CD4-positive, alpha-beta T cell treated with Interleukin-21 for 1 hour (primary cell): ENCODE measurements at regions not wholly inside any gene's neighbourhood (a gene's known extent, or its start where the extent isn't known, plus 50 kb on each side); places are given as distances from the start of the nearest gene placed in this dataset.

Experiments used
- DNase-seq: peaks from one replicate; pipeline ENCODE4 v3.0.0-alpha.2; 2020

GRCh38 chr6:74762841-74763240, 443.0 kb downstream of the COL12A1 start:
- DNase-seq: no peak

DNA sequence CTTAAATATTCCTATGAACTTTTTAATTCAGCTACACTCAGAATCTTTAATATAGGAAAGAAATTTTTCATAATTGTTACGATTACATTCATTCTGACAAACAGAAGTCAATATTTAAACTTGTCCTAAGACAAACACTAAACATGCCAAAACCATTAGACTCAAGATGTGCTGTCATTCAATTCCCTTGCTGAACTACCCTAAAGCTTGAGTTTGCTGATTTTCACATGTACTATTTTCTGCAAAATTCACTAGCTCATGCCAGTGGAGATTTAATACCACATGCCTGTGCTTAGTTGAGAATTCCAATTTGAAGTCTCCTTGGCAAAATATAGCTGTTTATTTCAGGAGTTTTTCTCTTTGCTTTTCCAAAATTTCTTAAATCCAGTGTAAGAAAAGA, 448.0 kb downstream of the COL12A1 start:
- DNase-seq: no peak

DNA sequence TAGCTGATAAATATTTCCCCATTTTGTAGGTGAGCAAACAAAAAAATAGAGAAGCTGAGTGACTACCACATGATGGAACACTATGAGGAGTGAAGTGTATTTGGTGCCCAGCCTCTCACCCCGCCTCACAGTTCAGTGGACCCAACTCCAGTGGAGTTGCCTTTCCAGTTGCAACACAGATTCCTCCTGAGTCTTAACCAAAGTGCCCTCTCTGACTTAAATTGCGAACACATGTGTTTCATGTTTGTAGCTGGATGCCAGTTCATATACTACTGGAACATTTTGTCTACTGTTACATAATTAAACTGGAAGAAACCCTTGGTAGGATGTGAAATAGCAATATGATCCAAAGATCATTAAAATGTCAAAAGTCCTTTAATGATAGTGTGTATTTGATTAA, 448.9 kb downstream of the COL12A1 start:
- DNase-seq: no peak

DNA sequence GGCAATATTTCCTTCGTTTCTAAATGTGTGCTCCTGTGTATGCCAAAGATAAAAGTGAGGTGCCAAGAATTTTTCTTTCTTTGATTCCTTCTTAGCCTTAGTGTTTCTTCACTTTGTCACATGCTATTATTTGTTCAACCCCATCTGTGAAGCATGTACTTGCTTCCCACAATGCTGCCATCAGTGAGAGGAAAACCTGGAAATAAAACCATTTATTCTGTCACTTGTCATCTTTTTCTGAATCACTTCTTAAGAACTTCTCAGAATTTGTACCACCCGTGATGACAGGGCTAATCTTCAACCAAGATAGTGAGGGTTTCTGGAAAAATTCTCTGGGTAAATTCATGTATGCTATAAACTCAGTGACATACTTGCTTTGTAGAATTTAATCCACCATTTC, 450.1 kb downstream of the COL12A1 start:
- DNase-seq: no peak

GRCh38 chr6:74755196-74755595, 450.7 kb downstream of the COL12A1 start:
- no peak for DNase-seq

DNA sequence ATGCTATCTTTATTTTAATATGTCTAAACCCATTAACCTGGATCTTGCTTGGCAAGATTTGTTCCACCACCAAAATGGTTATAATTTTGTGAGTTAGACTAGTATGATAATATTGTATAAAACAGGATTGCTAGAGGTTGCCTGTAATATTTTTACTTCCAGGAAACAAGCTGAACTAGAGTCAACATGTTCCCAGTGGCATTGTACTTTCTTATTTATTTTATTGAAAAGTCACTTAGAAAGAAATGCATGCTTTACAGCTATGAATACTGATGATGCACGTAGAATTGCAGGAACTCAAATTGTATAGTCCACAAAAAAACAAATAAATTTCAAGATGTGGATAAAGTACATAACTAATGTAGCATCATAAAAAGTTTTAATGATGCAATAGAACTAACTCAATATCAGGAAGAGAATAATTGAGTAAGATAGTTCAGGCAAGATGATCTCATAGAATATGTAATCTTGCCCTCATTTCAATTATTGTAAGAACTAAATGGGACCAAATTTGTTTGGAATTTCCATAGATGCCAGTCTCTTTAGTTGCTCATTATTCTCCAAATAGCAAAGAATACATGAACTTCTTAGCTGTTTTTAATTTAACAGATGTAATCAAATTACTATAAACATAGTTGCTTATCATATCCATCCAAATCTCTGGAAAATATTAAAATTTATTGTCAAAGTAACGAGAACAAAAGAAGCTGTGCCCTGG, 451.8 kb downstream of the COL12A1 start:
- no peak for DNase-seq

GRCh38 chr6:74752303-74752702, 453.6 kb downstream of the COL12A1 start:
- DNase-seq: no peak

DNA sequence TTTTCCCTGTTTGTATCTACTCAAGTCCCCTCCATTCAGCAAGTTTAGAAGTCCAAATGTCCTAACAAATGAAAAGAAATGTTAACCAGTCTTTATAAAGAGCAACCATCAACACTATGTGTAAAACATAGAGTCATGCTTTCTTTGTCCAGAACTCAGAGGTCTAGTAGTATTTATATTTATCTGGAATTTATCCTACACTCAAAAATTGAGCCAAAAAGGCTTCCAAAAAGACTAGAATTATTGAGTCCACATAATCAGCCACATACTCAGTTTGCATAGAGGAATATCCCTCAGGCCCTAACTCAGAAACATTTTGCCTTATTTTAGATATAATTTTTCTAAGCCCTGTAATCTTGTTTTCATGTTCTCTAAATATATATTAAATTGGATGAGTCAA, 455.0 kb downstream of the COL12A1 start:
- no peak for DNase-seq

DNA sequence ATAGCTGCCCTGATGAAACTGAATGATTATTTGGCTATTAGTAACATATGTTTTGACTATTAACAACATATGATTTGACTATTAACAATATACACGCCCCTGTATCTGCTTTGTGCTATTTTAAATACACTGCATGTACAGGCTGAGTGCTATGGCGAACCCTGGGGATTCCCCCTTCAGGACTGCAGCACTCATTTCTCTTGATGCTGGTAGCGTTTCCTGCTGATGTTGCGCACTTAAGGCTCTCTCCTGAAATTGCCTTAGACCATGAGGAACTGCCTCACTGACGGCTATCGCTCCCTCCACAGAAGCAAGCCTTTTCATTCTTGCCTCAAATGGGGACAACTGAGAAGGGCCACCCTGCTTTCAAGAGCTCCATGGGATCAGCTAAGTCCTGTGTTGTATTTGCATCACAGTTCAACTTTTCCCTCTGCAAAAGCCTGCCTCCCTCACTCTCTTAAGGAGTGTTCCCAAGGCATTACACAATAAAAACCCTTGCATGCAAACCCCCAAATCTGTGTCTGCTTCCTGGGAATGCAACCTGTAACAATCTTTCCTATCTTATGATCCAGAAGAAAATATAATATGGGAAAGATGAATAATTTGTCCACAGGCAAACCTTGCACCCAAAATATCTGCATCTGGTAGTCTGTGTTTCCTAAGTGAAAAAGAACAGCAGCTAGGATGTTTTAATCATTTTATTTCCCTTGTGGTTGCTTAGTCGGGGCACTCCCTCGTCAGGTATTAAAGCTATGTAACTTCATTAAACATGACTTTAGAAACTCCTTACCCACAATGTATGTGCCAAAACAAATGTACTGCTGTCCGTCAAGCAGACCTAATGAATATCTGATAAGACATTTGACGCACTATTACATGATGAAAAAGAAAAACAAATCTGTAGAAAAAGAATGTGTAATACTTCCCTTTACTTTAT, 456.4 kb downstream of the COL12A1 start:
- no peak for DNase-seq

GRCh38 chr6:74745670-74746069, 460.2 kb downstream of the COL12A1 start:
- no peak for DNase-seq

DNA sequence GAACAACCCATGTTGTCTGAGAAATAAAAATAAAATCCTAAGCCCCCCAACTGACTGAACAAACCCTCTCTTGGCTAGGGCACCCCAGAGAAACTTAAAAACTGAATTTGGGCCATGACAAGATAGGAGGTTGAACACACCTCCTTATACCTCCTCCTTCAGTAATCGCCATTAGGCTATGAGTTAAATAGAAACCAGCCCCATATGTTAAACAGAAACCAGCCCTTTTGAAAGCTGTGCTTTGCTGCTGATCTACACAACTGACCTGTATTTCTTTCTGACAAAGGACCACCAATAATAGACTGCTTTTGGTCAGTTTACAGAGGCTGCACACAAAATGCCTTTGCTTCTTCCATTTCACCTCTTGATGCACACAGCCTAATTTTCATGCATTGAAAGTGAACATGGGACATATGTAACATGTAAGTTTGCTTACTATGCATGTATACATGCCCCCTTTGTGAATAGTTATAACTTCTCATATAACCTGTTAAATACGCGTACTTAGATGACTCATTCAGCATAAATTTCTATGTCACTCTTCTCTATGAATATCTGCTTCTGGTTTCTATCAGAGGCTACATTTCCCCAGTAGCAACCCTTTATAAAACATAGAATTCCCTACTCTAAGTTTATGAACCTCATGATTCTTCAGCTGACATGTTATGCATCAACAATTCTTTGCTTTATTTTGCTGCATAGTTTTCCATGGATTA, 462.9 kb downstream of the COL12A1 start:
- DNase-seq: no peak

GRCh38 chr6:74741646-74742045, 464.2 kb downstream of the COL12A1 start:
- no peak for DNase-seq

- DNase-seq: no peak
Observed at GRCh38 chr6:74735304-74735703, 470.5 kb downstream of the COL12A1 start.

- no peak for DNase-seq
Observed at GRCh38 chr6:74734901-74735300, 471.0 kb downstream of the COL12A1 start.

- DNase-seq: no peak
Observed at GRCh38 chr6:74733830-74734620, 471.8 kb downstream of the COL12A1 start.

GRCh38 chr6:74731931-74732330, 473.9 kb downstream of the COL12A1 start:
- DNase-seq: no peak

- no peak for DNase-seq
Observed at GRCh38 chr6:74731204-74731603, 474.6 kb downstream of the COL12A1 start.

DNA sequence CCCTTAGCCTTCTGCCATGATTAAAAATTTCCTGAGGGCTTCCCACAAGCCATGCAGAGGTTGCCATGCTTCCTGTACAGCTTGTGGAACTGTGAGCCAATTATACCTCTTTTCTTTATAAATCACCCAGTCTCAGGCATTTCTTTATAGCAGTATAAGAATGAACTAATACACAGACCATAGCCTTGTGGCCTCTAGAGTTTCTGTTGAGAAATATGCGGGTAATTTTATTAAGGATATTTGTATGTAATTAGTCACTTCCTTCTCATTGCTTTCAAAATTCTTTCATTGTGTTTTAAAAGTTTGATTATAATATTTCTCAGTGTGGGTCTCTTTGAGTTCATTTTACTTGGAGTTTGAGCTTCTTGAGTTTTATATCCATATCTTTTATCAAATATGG, 484.9 kb downstream of the COL12A1 start:
- DNase-seq: no peak

DNA sequence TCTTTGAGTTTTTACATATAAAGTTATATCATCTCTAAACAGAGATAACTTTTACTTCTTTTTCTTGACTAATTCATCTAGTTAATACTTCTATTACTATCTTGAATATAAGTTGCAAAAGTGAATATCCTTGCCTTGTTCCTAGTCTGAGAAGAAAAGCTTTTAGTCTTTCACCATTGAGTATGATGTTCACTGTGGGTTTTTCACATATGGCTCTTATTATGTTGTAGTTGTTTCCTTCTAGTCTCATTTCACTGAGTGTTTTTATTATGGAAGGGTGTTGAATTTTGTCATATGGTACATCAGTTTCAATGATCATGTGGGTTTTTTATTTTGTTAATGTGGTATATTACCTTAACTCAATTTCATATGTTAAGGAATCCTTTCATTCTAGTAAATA, 488.3 kb downstream of the COL12A1 start:
- no peak for DNase-seq

DNA sequence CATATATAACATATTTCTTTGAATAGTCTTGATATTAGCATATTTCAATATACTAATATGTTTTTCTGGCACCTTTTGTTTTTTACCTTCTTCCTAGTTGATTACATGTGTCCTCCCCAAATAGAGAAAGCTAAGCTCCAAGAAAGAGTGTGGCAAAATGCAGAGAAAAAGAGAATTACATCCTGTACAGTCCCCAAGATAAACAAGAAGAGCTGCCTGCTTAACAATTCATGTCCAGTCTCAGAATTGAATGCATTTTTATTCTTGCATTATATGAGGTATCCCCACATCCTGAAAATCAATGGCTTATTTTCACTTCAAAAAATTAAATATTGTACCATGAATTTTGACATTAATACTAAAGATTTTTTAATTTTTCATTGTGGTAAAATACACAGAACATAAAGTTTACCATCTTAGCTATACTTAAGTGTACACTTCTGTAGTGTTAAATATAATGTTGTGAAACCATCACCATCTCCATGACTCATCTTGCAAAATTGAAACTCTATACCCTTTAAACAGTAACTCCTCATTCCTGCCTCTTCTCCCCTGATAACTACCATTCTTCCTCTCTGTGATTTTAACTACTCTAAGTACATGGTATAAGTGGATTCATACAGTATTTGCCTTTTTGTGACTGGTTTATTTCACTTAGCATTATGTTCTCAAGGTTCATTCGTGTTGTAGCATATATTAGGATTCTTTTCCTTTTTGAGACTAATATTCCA, 490.3 kb downstream of the COL12A1 start:
- no peak for DNase-seq

DNA sequence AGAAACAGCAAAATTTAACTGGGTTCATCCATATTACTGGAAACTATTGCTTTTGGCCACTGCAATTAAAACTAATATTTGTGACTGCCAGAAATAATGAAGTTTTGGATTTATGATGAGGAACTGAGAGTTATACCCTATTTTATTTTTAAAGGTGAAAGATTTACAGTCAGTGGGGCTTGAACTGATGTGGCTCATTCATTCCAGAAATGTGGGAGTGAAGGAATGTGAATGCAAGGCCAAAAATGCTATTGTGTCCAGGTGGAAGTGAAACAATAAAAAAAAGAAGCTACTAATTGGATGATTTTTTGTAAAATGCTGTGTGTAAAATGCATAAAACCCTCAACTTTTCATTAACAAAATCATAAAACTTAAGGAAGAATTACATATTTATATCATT, 491.9 kb downstream of the COL12A1 start:
- no peak for DNase-seq

DNA sequence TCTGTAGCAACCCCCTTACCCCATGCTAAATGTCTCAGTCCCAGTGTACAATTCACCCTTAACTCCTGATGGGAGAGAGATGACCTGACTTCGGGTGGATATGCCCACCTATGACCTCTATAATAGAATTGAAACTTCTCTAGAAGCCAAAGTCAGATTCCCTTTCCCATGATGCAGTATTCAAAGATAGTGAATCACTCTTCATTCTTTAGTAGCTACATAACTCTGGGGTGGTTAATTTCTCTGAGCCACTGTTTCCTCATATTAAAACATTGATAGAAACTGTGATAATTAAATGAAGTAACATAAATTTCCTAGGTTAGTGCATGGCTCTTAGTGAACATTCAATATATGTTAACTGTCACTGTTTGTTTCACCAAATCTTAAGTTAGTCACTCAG, 500.4 kb downstream of the COL12A1 start:
- DNase-seq: no peak
